Parathyroid adenoma (tissue), 2 donors: ENCODE measurements at regions not wholly inside any gene's neighbourhood (a gene's known extent, or its start where the extent isn't known, plus 50 kb on each side); places are given as distances from the start of the nearest gene placed in this dataset.

Source experiments
- H2AFZ ChIP-seq: fragments of 300-600 bp; sonication (generic); one replicate; pipeline ENCODE4 v1.7.0; 2017; ENCODE audit warnings: antibody characterized with exemption, mild to moderate bottlenecking
- H3K27ac ChIP-seq: fragments of 300-600 bp; sonication (generic); one replicate; pipeline ENCODE4 v1.7.0; 2017
- H3K27me3 ChIP-seq: fragments of 300-600 bp; sonication (generic); one replicate; pipeline ENCODE4 v1.7.0; 2017; ENCODE audit warnings: low read length; ENCODE audit not compliant: control insufficient read depth, insufficient read depth
- H3K36me3 ChIP-seq: fragments of 300-600 bp; sonication (generic); one replicate; pipeline ENCODE4 v1.7.0; 2017; ENCODE audit warnings: low read length; ENCODE audit not compliant: control insufficient read depth, insufficient read depth
- H3K4me1 ChIP-seq: fragments of 300-600 bp; sonication (generic); one replicate; pipeline ENCODE4 v1.7.0; 2017; ENCODE audit warnings: control low read depth
- H3K4me2 ChIP-seq: fragments of 300-600 bp; sonication (generic); one replicate; pipeline ENCODE4 v1.7.0; 2017; ENCODE audit warnings: low read length
- H3K4me3 ChIP-seq: fragments of 300-600 bp; sonication (generic); one replicate; pipeline ENCODE4 v1.7.0; 2017; ENCODE audit warnings: low read depth, low read length
- H3K79me2 ChIP-seq: fragments of 300-600 bp; sonication (generic); one replicate; pipeline ENCODE4 v1.7.0; 2017; ENCODE audit warnings: control low read depth
- H3K9ac ChIP-seq: fragments of 300-600 bp; sonication (generic); one replicate; pipeline ENCODE4 v1.7.0; 2017; ENCODE audit warnings: mild to moderate bottlenecking
- H3K9me3 ChIP-seq: fragments of 300-600 bp; sonication (generic); one replicate; pipeline ENCODE4 v1.7.0; 2017; ENCODE audit warnings: low read length; ENCODE audit not compliant: control insufficient read depth
- TF ChIP-seq, protein P1 (sequence below): fragments of 300-600 bp; sonication (generic); IDR thresholded peaks from one replicate; pipeline ENCODE4 v1.7.0; 2017; ENCODE audit warnings: antibody characterized with exemption, mild to moderate bottlenecking
- donor health status: primary hyperparathyroidism.

- Histone ChIP-seq H3K4me1 (no peaks in the 10 kb centered on the region), H3K4me2 (no peak overlapping the region), H3K27me3 (no peaks in the 10 kb centered on the region), H3K4me3 (no peak overlapping the region), H2AFZ (no peak overlapping the region), H3K27ac (no peak overlapping the region), H3K9me3 (no peaks in the 10 kb centered on the region), H3K79me2 (no peaks in the 10 kb centered on the region), H3K9ac (no peak overlapping the region), H3K36me3 (no peaks in the 10 kb centered on the region)
- TF ChIP-seq, protein P1, sequence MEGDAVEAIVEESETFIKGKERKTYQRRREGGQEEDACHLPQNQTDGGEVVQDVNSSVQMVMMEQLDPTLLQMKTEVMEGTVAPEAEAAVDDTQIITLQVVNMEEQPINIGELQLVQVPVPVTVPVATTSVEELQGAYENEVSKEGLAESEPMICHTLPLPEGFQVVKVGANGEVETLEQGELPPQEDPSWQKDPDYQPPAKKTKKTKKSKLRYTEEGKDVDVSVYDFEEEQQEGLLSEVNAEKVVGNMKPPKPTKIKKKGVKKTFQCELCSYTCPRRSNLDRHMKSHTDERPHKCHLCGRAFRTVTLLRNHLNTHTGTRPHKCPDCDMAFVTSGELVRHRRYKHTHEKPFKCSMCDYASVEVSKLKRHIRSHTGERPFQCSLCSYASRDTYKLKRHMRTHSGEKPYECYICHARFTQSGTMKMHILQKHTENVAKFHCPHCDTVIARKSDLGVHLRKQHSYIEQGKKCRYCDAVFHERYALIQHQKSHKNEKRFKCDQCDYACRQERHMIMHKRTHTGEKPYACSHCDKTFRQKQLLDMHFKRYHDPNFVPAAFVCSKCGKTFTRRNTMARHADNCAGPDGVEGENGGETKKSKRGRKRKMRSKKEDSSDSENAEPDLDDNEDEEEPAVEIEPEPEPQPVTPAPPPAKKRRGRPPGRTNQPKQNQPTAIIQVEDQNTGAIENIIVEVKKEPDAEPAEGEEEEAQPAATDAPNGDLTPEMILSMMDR: no peak
Observed at GRCh38 chr7:41152179-41152678, 550.7 kb downstream of the INHBA start.

DNA sequence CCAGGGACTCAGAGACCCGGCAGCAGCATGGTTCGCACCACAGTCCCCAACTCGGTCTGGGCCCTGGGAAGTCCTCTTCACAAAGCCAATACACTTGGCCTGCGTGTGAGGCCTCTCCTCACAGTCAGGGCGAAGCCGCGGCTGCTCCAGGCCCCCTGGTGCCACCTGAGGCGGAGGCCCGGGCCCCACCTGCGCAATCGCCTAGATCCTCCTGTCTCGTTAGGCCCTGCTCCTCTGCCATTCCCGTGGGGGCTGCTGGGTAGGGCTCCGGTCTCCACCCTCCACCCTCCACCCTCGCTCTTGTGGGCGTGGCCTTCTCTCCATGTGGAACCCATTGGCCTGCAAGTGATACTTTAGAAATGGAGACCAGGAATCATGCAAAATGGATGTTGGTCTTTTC lies 553.3 kb downstream of the INHBA start:
- Histone ChIP-seq H3K9me3 (no peaks in the 10 kb centered on the region), H3K36me3 (no peaks in the 10 kb centered on the region), H3K4me3 (no peak overlapping the region), H2AFZ (no peak overlapping the region), H3K4me2 (no peak overlapping the region), H3K79me2 (no peaks in the 10 kb centered on the region), H3K27me3 (no peaks in the 10 kb centered on the region), H3K27ac (no peak overlapping the region), H3K9ac (no peak overlapping the region), H3K4me1 (no peaks in the 10 kb centered on the region)
- TF ChIP-seq, protein P1: no peak

DNA sequence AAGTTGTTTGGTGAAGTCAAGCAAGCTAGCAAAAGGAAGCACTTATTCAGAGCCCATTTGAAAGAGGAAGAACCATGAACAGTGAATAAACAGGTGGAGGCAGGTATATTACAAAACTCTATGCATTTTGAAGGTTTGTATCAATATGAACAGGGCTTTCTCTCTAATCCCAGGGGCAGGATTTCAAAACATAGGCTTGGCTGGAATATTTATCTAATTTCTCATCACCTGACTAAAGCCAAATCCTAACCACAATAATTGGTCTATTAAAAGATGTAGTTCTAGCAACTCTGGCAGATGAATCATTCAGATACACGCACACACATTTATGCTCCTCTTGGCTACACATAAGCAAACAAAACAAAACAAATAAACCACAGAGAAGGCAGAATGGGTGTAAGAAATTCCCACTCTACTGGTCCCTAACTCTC lies 554.4 kb downstream of the INHBA start:
- Histone ChIP-seq H3K9ac (no peak overlapping the region), H3K4me1 (no peaks in the 10 kb centered on the region), H3K9me3 (no peaks in the 10 kb centered on the region), H3K4me3 (no peak overlapping the region), H3K79me2 (no peaks in the 10 kb centered on the region), H2AFZ (no peak overlapping the region), H3K27ac (no peak overlapping the region), H3K27me3 (no peaks in the 10 kb centered on the region), H3K4me2 (no peak overlapping the region), H3K36me3 (no peaks in the 10 kb centered on the region)
- TF ChIP-seq, protein P1: no peak

DNA sequence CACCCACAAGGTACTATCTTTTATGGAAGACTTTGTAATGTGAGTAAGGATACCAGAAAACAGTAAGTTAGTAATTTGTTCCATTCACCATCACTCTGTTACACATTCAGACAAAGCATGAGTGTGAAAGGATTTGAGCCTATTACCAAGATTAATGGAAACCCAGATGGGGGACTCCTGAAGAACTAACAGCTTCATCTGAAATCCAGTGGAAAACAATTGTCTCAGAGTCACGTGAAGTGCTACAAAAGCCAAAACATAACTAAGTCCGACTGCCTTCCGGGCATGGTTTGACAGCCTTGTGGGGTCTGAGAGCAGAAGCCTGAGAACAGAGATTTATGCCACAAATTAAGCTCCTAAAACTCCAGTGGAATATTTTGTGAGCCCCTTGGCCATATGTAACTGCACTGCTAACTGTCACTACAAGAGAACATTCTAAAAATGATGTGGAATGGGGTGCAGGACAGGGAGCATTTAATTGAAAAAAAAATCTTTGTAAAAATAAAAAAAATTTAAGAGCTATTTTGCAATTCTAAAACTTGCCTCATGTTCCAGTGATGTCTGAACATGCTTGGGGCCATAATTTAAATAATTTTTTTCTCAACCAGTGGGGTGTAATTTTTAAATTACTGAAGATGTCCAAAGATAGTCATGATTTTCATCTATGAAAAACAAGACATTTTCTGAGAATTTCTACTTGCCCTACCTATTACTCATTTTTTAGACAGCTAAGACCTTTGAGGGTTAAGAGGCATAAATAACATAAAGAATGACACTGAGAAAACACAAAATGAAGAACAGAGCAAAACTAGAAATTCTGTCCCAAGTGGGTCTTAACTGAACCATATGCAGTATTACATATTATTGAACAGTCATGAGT lies 555.0 kb downstream of the INHBA start:
- Histone ChIP-seq H3K79me2 (no peaks in the 10 kb centered on the region), H2AFZ (no peak overlapping the region), H3K4me1 (no peaks in the 10 kb centered on the region), H3K4me2 (no peak overlapping the region), H3K36me3 (no peaks in the 10 kb centered on the region), H3K27ac (no peak overlapping the region), H3K9ac (no peak overlapping the region), H3K27me3 (no peaks in the 10 kb centered on the region), H3K9me3 (no peaks in the 10 kb centered on the region), H3K4me3 (no peak overlapping the region)
- TF ChIP-seq, protein P1: no peak
